ENCODE measurements at regions not wholly inside any gene's neighbourhood (a gene's known extent, or its start where the extent isn't known, plus 50 kb on each side); places are given as distances from the start of the nearest gene placed in this dataset.

DNA sequence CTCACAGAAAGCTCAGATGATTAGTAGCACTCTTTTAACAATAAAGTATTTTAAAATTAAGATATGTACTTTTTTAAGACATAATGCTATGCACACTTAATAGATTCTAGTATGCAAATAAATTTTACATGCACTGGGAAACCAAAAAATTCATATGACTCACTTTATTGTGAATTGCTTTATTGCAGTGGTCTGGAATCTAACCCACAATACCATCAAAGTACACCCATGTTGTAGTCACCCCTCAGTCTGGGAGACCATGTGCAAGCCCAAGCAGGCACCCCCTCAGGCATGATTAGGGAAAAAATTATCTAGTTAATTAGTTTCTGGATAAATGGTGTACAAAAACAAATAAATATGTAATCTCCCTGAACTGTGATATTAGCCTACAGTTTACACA lies 649.0 kb upstream of the HS6ST1 start:
- no peak overlapping the region for H3K4me3 ChIP-seq (ENCODE audit: control insufficient read depth, low read depth, low read length)
- TF ChIP-seq, protein P1, sequence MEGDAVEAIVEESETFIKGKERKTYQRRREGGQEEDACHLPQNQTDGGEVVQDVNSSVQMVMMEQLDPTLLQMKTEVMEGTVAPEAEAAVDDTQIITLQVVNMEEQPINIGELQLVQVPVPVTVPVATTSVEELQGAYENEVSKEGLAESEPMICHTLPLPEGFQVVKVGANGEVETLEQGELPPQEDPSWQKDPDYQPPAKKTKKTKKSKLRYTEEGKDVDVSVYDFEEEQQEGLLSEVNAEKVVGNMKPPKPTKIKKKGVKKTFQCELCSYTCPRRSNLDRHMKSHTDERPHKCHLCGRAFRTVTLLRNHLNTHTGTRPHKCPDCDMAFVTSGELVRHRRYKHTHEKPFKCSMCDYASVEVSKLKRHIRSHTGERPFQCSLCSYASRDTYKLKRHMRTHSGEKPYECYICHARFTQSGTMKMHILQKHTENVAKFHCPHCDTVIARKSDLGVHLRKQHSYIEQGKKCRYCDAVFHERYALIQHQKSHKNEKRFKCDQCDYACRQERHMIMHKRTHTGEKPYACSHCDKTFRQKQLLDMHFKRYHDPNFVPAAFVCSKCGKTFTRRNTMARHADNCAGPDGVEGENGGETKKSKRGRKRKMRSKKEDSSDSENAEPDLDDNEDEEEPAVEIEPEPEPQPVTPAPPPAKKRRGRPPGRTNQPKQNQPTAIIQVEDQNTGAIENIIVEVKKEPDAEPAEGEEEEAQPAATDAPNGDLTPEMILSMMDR (IDR thresholded peaks at IDR 0.05; ENCODE audit: control insufficient read depth, insufficient read depth, low read depth, low read length, missing control alignments): no peak
- DNase-seq (ENCODE audit: low read depth): no peak

GRCh38 chr2:128969374-128969773 lies 650.7 kb upstream of the HS6ST1 start:
- H3K4me3 ChIP-seq (ENCODE audit: control insufficient read depth, low read depth, low read length): no peak overlapping the region
- DNase-seq (ENCODE audit: low read depth): no peak
- TF ChIP-seq, protein P1 (IDR thresholded peaks at IDR 0.05; ENCODE audit: control insufficient read depth, insufficient read depth, low read depth, low read length, missing control alignments): no peak

DNA sequence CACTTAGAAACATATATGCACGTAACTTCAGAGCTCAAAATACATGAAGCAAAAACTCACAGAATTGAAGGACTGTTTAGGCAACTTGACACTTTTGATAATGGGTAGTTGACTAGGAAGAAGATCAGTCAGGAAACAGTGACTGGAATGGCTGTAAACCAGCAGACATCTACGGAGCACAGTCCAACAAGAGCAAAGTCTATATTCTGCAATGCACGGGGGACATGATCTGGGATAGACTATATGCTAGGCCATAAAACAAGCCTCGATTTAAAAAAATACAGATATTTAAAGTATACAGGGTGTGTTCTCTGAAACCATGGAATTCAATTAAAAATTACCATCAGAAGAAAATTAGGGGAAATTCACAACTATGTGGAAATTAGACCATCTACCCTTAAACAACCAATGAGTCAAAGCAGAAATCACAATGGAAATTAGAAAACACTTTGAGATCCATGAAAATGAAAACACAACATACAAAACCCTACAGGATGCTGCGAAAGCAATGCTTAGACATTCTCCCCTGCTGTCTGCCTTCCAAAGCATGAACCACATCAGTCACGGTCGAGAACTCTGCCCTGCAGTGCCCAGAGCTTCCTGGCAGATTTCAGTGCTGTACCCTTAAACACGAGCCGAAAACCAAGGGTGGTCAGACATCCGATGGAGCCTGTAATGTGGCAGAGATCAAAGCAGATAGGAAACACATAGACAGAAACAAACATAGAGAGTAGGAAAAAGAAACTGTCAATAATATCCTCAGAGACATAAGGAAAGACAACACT lies 651.9 kb upstream of the HS6ST1 start:
- H3K4me3 ChIP-seq (ENCODE audit: control insufficient read depth, low read depth, low read length): no peak overlapping the region
- TF ChIP-seq, protein P1 (IDR thresholded peaks at IDR 0.05; ENCODE audit: control insufficient read depth, insufficient read depth, low read depth, low read length, missing control alignments): no peak
- no peak for DNase-seq (ENCODE audit: low read depth)

GRCh38 chr2:128973566-128973965 lies 654.9 kb upstream of the HS6ST1 start:
- DNase-seq (ENCODE audit: low read depth): no peak
- TF ChIP-seq, protein P1 (IDR thresholded peaks at IDR 0.05; ENCODE audit: control insufficient read depth, insufficient read depth, low read depth, low read length, missing control alignments): no peak
- no peak overlapping the region for H3K4me3 ChIP-seq (ENCODE audit: control insufficient read depth, low read depth, low read length)

GRCh38 chr2:128978212-128978611 lies 659.5 kb upstream of the HS6ST1 start:
- TF ChIP-seq, protein P1 (IDR thresholded peaks at IDR 0.05; ENCODE audit: control insufficient read depth, insufficient read depth, low read depth, low read length, missing control alignments): no peak
- no peak overlapping the region for H3K4me3 ChIP-seq (ENCODE audit: control insufficient read depth, low read depth, low read length)
- no peak for DNase-seq (ENCODE audit: low read depth)

- TF ChIP-seq, protein P1 (IDR thresholded peaks at IDR 0.05; ENCODE audit: control insufficient read depth, insufficient read depth, low read depth, low read length, missing control alignments): no peak
- DNase-seq (ENCODE audit: low read depth): no peak
These were observed 660.5 kb upstream of the HS6ST1 start for GRCh38 chr2:128979182-128979581.

More at GRCh38 chr2:128979182-128979581, 660.5 kb upstream of the HS6ST1 start:
- no peak overlapping the region for H3K4me3 ChIP-seq (ENCODE audit: control insufficient read depth, low read depth, low read length)
